Activated CD8-positive, alpha-beta T cell treated with anti-CD3 and anti-CD28 coated beads, Interleukin-2, amount 10 ng/mL, durations not matched to agents 7 days and 5 days (primary cell): ENCODE measurements at regions not wholly inside any gene's neighbourhood (a gene's known extent, or its start where the extent isn't known, plus 50 kb on each side); places are given as distances from the start of the nearest gene placed in this dataset.

Experiments used
- ATAC-seq: fragments of 150-1000 bp; cut with Tn5 transposase; one replicate; pipeline ENCODE4 v1.10.0; 2021; ENCODE audit warnings: moderate library complexity
- CTCF ChIA-PET: fragments of 350-600 bp; sonication (Branson Sonifier 250); formaldehyde crosslinking; loops from one replicate; lab custom pipeline; 2021; ENCODE audit warnings: antibody characterized with exemption; lab: Charles Lee
- POLR2A ChIA-PET: fragments of 350-600 bp; sonication (Branson Sonifier 250); formaldehyde crosslinking; loops from one replicate; lab custom pipeline; 2021; ENCODE audit warnings: antibody characterized with exemption; lab: Charles Lee
- DNase-seq: peaks from one replicate; pipeline ENCODE4 v3.0.0-alpha.2; 2020
- H3K27ac Mint-ChIP-seq: one replicate; pipeline ENCODE4 v1.8.0; 2021; ENCODE audit warnings: mild to moderate bottlenecking, mixed read lengths
- H3K27me3 Mint-ChIP-seq: one replicate; pipeline ENCODE4 v1.8.0; 2021; ENCODE audit warnings: low read depth, mixed read lengths
- H3K36me3 Mint-ChIP-seq: one replicate; pipeline ENCODE4 v1.8.0; 2021; ENCODE audit warnings: low read depth, mixed read lengths
- H3K4me1 Mint-ChIP-seq: one replicate; pipeline ENCODE4 v1.8.0; 2021; ENCODE audit warnings: low read depth, mixed read lengths
- H3K4me3 Mint-ChIP-seq: one replicate; pipeline ENCODE4 v1.8.0; 2021; ENCODE audit warnings: mild to moderate bottlenecking, mixed read lengths
- H3K9me3 Mint-ChIP-seq: one replicate; pipeline ENCODE4 v1.8.0; 2022; ENCODE audit warnings: mixed read lengths; ENCODE audit not compliant: insufficient read depth

- ChIA-PET CTCF (no interaction called here), POLR2A (no interaction called here)
- ATAC-seq = no peak
- Mint-ChIP-seq H3K27ac (no peak overlapping the region), H3K4me1 (no peaks in the 10 kb centered on the region), H3K27me3 (peaks cover 12% of the 10 kb centered on the region), H3K36me3 (no peaks in the 10 kb centered on the region), H3K9me3 (no peaks in the 10 kb centered on the region), H3K4me3 (no peak overlapping the region)
- DNase-seq = no peak
These were observed 338.7 kb upstream of the NR5A2 start for GRCh38 chr1:199688774-199689173.

DNA sequence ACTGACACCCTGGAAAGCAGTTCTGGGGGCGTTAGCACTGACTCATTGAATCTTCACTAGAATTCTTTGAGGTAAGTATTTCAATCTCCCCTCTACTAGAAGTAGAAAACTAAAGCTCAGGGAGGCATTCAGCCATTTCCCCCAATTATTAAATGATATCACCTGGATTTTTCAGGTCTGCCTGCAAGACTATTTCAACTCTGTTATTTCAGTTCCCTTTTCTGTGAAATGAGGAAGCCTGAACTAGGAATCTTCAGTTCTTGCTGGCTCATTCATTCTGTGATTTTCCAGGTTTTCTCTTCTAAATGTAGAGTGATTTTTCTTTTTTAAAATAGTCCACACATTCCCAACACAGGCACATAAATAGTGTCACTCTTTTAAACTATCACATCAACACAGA lies 337.0 kb upstream of the NR5A2 start:
- no peaks in the 10 kb centered on the region for H3K36me3 Mint-ChIP-seq
- CTCF ChIA-PET = no interaction called here
- DNase-seq = no peak
- no peak for ATAC-seq
- H3K27ac Mint-ChIP-seq = no peak overlapping the region
- H3K4me3 Mint-ChIP-seq = no peak overlapping the region
- H3K9me3 Mint-ChIP-seq = no peaks in the 10 kb centered on the region
- H3K4me1 Mint-ChIP-seq = no peaks in the 10 kb centered on the region
- POLR2A ChIA-PET = no interaction called here
- H3K27me3 Mint-ChIP-seq = peaks cover 19% of the 10 kb centered on the region

DNA sequence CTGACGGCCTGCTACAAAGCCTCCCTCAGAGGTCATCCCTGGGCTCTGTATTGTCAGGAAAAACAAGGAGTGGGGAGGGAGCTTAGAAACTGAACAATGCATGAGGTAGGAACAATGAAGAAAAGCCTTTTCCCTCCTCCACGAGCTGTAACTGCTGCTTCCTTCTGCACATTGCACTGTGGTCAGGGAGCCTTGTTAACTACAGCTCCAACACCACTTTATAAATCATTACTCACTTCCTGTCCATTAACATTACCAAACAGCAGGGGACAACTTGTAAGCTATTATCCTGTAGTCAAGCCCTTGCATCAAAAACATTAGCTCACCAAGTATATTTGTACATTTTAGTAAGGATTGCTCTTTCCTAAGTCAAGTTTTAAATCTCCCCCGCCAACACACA lies 336.0 kb upstream of the NR5A2 start:
- ChIA-PET CTCF (no interaction called here), POLR2A (no interaction called here)
- no peak for DNase-seq
- Mint-ChIP-seq H3K9me3 (no peaks in the 10 kb centered on the region), H3K27me3 (peaks cover 16% of the 10 kb centered on the region), H3K4me3 (no peak overlapping the region), H3K36me3 (no peaks in the 10 kb centered on the region), H3K4me1 (no peaks in the 10 kb centered on the region), H3K27ac (no peak overlapping the region)
- no peak for ATAC-seq

GRCh38 chr1:199693724-199694123 lies 333.8 kb upstream of the NR5A2 start:
- H3K4me3 Mint-ChIP-seq = no peak overlapping the region
- H3K36me3 Mint-ChIP-seq = no peaks in the 10 kb centered on the region
- no peaks in the 10 kb centered on the region for H3K4me1 Mint-ChIP-seq
- H3K9me3 Mint-ChIP-seq = no peaks in the 10 kb centered on the region
- no peak overlapping the region for H3K27ac Mint-ChIP-seq
- DNase-seq (no peak), ATAC-seq (no peak)
- peaks cover 17% of the 10 kb centered on the region for H3K27me3 Mint-ChIP-seq
- POLR2A ChIA-PET = no interaction called here
- CTCF ChIA-PET = no interaction called here

- H3K27me3 Mint-ChIP-seq = peaks cover 24% of the 10 kb centered on the region
- no peaks in the 10 kb centered on the region for H3K9me3 Mint-ChIP-seq
- no peak overlapping the region for H3K4me3 Mint-ChIP-seq
- ChIA-PET CTCF (no interaction called here), POLR2A (no interaction called here)
- ATAC-seq (no peak), DNase-seq (no peak)
- H3K4me1 Mint-ChIP-seq = no peaks in the 10 kb centered on the region
- no peaks in the 10 kb centered on the region for H3K36me3 Mint-ChIP-seq
- H3K27ac Mint-ChIP-seq = no peak overlapping the region
These were observed 331.3 kb upstream of the NR5A2 start for GRCh38 chr1:199696225-199696624.

DNA sequence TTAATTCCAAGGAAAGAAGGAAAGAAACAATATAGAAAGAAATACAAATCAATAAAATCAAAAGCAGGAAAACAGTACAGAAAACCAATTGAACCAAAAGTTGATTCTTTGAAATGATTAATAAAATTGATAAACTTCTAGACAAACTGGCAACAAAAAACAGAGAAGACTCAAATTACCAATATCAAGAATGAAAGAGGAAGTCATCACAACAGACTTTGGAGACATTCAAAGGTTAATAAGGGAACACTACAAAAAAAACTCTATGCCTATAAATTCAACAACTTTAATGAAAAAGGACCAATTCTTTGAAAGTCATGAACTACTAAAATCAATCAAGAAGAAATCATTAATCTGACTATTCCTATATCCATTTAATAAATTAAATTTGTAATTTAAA lies 329.3 kb upstream of the NR5A2 start:
- ChIA-PET CTCF (no interaction called here), POLR2A (no interaction called here)
- H3K9me3 Mint-ChIP-seq = no peaks in the 10 kb centered on the region
- ATAC-seq (no peak), DNase-seq (no peak)
- H3K4me3 Mint-ChIP-seq = no peak overlapping the region
- no peak overlapping the region for H3K27ac Mint-ChIP-seq
- H3K4me1 Mint-ChIP-seq = no peaks in the 10 kb centered on the region
- no peaks in the 10 kb centered on the region for H3K36me3 Mint-ChIP-seq
- peaks cover 21% of the 10 kb centered on the region for H3K27me3 Mint-ChIP-seq

DNA sequence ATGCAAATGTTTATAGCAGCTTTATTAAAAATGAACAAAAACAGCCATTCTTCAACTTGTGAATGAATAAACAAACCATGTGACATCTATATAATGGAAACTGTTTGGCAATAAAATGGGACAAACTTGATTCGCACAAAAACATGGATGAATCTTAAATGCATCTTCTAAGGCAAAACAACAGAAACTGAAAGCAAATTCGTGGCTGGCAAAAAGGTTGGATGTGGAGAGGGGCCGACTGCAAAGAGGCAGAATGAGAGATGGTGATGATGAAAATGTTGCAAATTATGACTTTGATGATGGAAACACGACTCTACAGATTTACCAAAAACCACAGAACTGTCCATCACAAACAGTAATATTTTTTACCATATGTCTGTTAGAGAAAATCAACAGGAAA lies 327.0 kb upstream of the NR5A2 start:
- Mint-ChIP-seq H3K9me3 (no peaks in the 10 kb centered on the region), H3K27me3 (peaks cover 14% of the 10 kb centered on the region), H3K36me3 (no peaks in the 10 kb centered on the region), H3K4me3 (no peak overlapping the region), H3K4me1 (no peaks in the 10 kb centered on the region), H3K27ac (no peak overlapping the region)
- ATAC-seq (no peak), DNase-seq (no peak)
- POLR2A ChIA-PET = no interaction called here
- CTCF ChIA-PET = no interaction called here

GRCh38 chr1:199701726-199702125 lies 325.8 kb upstream of the NR5A2 start:
- Mint-ChIP-seq H3K27ac (no peak overlapping the region), H3K9me3 (no peaks in the 10 kb centered on the region), H3K27me3 (peaks cover 11% of the 10 kb centered on the region), H3K4me1 (no peaks in the 10 kb centered on the region), H3K36me3 (no peaks in the 10 kb centered on the region), H3K4me3 (no peak overlapping the region)
- ATAC-seq = no peak
- no peak for DNase-seq
- ChIA-PET CTCF (interaction anchor here (2.2 kb wide), 1 partner anchor 17 kb away, joined by 6 read pairs; no protein-coding TSS in a partner anchor), POLR2A (no interaction called here)

DNA sequence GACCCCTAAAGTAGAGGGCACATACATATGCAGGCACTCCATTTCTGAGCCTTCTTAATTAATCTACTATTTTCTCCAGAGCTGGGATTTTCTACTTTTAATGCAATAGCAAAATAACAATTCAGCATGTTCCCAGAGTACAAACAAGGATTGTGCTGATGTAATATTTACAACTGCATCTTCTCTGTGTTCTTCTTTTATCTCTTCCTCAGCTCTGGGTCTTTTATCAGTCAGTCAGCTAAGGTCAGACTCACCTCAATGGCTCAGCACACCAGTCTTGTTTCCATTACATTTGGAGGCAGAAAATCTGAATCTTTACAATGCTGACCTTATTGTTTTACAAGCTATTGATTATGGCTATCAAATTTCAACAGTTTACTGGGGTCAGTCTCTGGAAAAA lies 323.3 kb upstream of the NR5A2 start:
- CTCF ChIA-PET = interaction anchor here (1.0 kb wide), 1 partner anchor 19 kb away, joined by 3 read pairs; no protein-coding TSS in a partner anchor
- no peaks in the 10 kb centered on the region for H3K9me3 Mint-ChIP-seq
- no peak overlapping the region for H3K4me3 Mint-ChIP-seq

GRCh38 chr1:199705825-199706224 lies 321.7 kb upstream of the NR5A2 start:
- CTCF ChIA-PET = interaction anchor here (0.6 kb wide), 1 partner anchor 449 kb away, joined by 4 read pairs; no protein-coding TSS in a partner anchor
- Mint-ChIP-seq H3K36me3 (no peaks in the 10 kb centered on the region), H3K9me3 (no peaks in the 10 kb centered on the region), H3K4me1 (no peaks in the 10 kb centered on the region), H3K4me3 (no peak overlapping the region), H3K27ac (no peak overlapping the region), H3K27me3 (peaks cover 3% of the 10 kb centered on the region)
- POLR2A ChIA-PET = interaction anchor here (0.6 kb wide), 1 partner anchor 331 kb away, joined by 3 read pairs; no protein-coding TSS in a partner anchor
- ATAC-seq (no peak), DNase-seq (no peak)

More for the DNA sequence above, 323.3 kb upstream of the NR5A2 start:
- ATAC-seq (no peak), DNase-seq (no peak)
- Mint-ChIP-seq H3K4me1 (no peaks in the 10 kb centered on the region), H3K27ac (no peak overlapping the region), H3K27me3 (peaks cover 7% of the 10 kb centered on the region), H3K36me3 (no peaks in the 10 kb centered on the region)
- POLR2A ChIA-PET = no interaction called here

DNA sequence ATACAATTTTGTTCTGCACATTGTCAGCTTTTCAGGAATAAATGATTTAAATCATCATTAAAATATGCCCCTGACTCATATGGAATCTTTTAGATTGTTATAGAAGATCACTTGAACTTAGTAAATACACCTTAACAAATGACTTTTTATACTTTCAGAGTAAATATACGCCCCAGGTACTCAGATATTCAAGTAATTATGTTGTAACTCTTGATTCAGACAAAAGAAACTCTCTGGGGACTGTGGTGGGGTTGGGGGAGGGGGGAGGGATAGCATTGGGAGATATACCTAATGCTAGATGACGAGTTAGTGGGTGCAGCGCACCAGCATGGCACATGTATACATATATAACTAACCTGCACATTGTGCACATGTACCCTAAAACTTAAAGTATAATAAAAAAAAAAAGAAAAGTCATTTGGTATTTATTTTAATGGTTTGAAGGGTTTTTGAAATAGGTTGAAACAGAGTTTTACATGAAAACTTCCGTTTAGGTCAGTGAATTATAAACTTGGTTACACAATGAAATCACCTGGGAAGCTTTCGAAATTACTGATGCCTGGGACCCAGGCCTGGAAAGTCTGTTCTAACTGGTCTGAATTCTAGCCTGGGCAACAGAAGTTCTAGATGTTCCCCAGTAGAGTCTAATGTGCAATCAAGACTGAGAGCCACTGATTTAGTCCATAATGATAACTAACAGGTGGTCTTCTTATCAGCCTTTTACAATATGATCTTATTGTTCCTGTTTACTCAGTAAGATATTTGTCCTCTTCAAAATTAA lies 320.5 kb upstream of the NR5A2 start:
- CTCF ChIA-PET = no interaction called here
- POLR2A ChIA-PET = no interaction called here
- Mint-ChIP-seq H3K27me3 (no peaks in the 10 kb centered on the region), H3K4me3 (no peak overlapping the region), H3K36me3 (no peaks in the 10 kb centered on the region), H3K9me3 (peaks cover 8% of the 10 kb centered on the region), H3K4me1 (no peaks in the 10 kb centered on the region), H3K27ac (no peak overlapping the region)
- no peak for DNase-seq
- ATAC-seq = no peak

DNA sequence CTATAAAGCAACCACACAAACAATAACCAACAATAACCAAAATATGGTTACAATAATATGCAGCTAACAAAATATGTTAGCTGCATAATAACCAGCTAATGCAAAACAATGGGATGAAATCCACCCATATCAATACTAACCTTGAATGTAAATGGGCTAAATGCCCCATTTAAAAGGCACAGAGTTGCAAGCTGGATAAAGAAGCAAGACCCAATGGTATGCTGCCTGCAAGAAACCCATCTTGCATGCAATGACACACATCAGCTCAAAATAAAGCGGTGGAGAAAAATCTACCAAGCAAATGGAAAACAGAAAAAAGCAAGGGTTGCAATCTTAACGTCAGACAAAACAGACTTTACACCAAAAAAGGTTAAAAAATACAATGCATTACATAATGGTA lies 316.5 kb upstream of the NR5A2 start:
- ChIA-PET CTCF (no interaction called here), POLR2A (no interaction called here)
- Mint-ChIP-seq H3K4me3 (no peak overlapping the region), H3K9me3 (peaks cover 8% of the 10 kb centered on the region), H3K27ac (no peak overlapping the region), H3K27me3 (peaks cover 7% of the 10 kb centered on the region), H3K4me1 (no peaks in the 10 kb centered on the region), H3K36me3 (no peaks in the 10 kb centered on the region)
- ATAC-seq (no peak), DNase-seq (no peak)
